Esophagus squamous epithelium (tissue), 5 donors: ENCODE measurements at regions not wholly inside any gene's neighbourhood (a gene's known extent, or its start where the extent isn't known, plus 50 kb on each side); places are given as distances from the start of the nearest gene placed in this dataset.

Experiments
- DNase-seq: peaks from one replicate; lab custom pipeline; 2025; lab: John Stamatoyannopoulos, UW
- H3K27ac ChIP-seq, 4 donors: fragments of 200-600 bp; sonication (generic); one replicate each; pipeline ENCODE4 v1.5.1; 2016 to 2019; ENCODE audit warnings: mild to moderate bottlenecking in 1 of 4
- H3K27me3 ChIP-seq, 4 donors: fragments of 200-600 bp; sonication (generic); 1 replicate in 3 of 4; 2 replicates in 1 of 4; pipeline versions ENCODE4 v1.5.1 to v1.6.0; 2017 to 2021; ENCODE audit warnings: antibody characterized with exemption in 1 of 4
- H3K36me3 ChIP-seq, 3 donors: fragments of 200-600 bp; sonication (generic); one replicate each; pipeline ENCODE4 v1.5.1; 2016 to 2019
- H3K4me1 ChIP-seq, 3 donors: fragments of 200-600 bp; sonication (generic); one replicate each; pipeline ENCODE4 v1.5.1; 2017 to 2019
- H3K4me3 ChIP-seq, 4 donors: fragments of 200-600 bp; sonication (generic); 1 replicate in 3 of 4; 2 replicates in 1 of 4; pipeline ENCODE4 v1.5.1; 2016 to 2019; ENCODE audit warnings: mild to moderate bottlenecking in 2 of 4, moderate library complexity in 1 of 4
- H3K9me3 ChIP-seq, 3 donors: fragments of 200-600 bp; sonication (generic); one replicate each; pipeline ENCODE4 v1.5.1; 2016 to 2019
- CTCF ChIP-seq, 6 experiments: fragments of 450-650 bp in 4 of 6; fragments of 200-600 bp in 2 of 6; sonication (generic) in 2 of 6; IDR thresholded peaks; one replicate each; pipeline ENCODE4 v1.5.1; 2016 to 2019; ENCODE audit warnings: antibody characterized with exemption in 6 of 6, mild to moderate bottlenecking in 4 of 6, moderate library complexity in 4 of 6
- POLR2A ChIP-seq, 4 donors: fragments of 450-650 bp; IDR thresholded peaks; one replicate each; pipeline ENCODE4 v1.6.1; 2017; ENCODE audit warnings: antibody characterized with exemption in 4 of 4, mild to moderate bottlenecking in 4 of 4, moderate library complexity in 3 of 4
- WGBS, 2 donors: methylation state at CpG; one replicate each; pipeline ENCODE4 v1.1.5; 2018; 5-methylcytosine and 5-hydroxymethylcytosine counted together
- intact Hi-C: fragments of 100-400 bp; cut with DNase I; formaldehyde crosslinking; loops from one replicate; pipeline ENCODE4 v1.15.0; 2022
- donor health status: DM: yes; HTN: yes; CAD: no.

- Histone ChIP-seq H3K4me1 (no peaks in the 10 kb centered on the region), H3K4me3 (no peak overlapping the region), H3K27me3 (no peaks in the 10 kb centered on the region), H3K36me3 (no peaks in the 10 kb centered on the region), H3K27ac (no peak overlapping the region), H3K9me3 (no peaks in the 10 kb centered on the region)
- no peak for DNase-seq
- intact Hi-C loops: no loop called here
- WGBS, 2 donors: 66 to 67% methylated on average over 4 of the region's 4 CpGs
- no peak for TF ChIP-seq CTCF (IDR thresholded peaks at IDR 0.05)
- TF ChIP-seq POLR2A (IDR thresholded peaks at IDR 0.05): no peak
Observed at GRCh38 chr16:79728048-79728922, 127.7 kb upstream of the MAF start.

- no peaks in the 10 kb centered on the region for H3K9me3 ChIP-seq
- no peaks in the 10 kb centered on the region for H3K4me1 ChIP-seq
- no peaks in the 10 kb centered on the region for H3K27me3 ChIP-seq
- no peak overlapping the region for H3K27ac ChIP-seq
- intact Hi-C loops: no loop called here
- no peak for DNase-seq
- no peak for TF ChIP-seq POLR2A (IDR thresholded peaks at IDR 0.05)
- TF ChIP-seq CTCF (IDR thresholded peaks at IDR 0.05): no peak
- H3K4me3 ChIP-seq: no peak overlapping the region
- no peaks in the 10 kb centered on the region for H3K36me3 ChIP-seq
Observed at GRCh38 chr16:79726902-79727301, 126.4 kb upstream of the MAF start.

DNA sequence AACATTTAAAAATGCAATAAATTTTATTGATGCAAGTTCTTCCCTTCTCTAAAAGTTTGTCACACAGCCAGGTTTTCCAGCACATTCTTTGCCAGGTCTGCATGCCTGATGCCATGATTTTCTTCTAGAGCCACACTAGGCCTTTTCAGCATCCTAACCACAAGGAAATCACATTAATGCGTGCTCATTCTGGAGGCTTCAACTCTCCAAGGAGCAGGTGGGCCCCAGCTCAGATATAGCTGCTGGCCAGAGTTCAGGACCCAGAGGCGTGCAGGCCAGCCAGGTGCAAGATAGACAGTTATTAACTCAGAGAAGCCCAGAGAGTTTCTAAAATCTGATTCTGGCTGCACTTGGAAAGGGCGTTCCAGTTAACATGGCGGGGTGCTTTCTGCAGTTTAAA, 124.5 kb upstream of the MAF start:
- TF ChIP-seq CTCF (IDR thresholded peaks at IDR 0.05): no peak
- no peak for TF ChIP-seq POLR2A (IDR thresholded peaks at IDR 0.05)
- H3K4me3 ChIP-seq: no peak overlapping the region
- H3K27me3 ChIP-seq: no peaks in the 10 kb centered on the region
- H3K27ac ChIP-seq: no peak overlapping the region
- WGBS, 2 donors: 88 to 100% methylated on average over 2 to 4 of the region's 4 CpGs
- intact Hi-C loops: no loop called here
- peaks cover 0 to 4% (median 0%) of the 10 kb centered on the region in 3 donors for H3K4me1 ChIP-seq
- DNase-seq: no peak
- no peaks in the 10 kb centered on the region for H3K9me3 ChIP-seq
- H3K36me3 ChIP-seq: no peaks in the 10 kb centered on the region

GRCh38 chr16:79723583-79724168, 123.1 kb upstream of the MAF start:
- Histone ChIP-seq H3K9me3 (no peaks in the 10 kb centered on the region), H3K27ac (no peak overlapping the region), H3K27me3 (no peaks in the 10 kb centered on the region), H3K36me3 (no peaks in the 10 kb centered on the region), H3K4me1 (peaks cover 0 to 4% (median 0%) of the 10 kb centered on the region in 3 donors), H3K4me3 (no peak overlapping the region)
- intact Hi-C loops: no loop called here
- WGBS, 2 donors: 97 to 100% methylated on average over 4 to 6 of the region's 8 CpGs
- DNase-seq: no peak
- TF ChIP-seq CTCF (IDR thresholded peaks at IDR 0.05): no peak
- no peak for TF ChIP-seq POLR2A (IDR thresholded peaks at IDR 0.05)

GRCh38 chr16:79721270-79721669, 120.7 kb upstream of the MAF start:
- no peak for DNase-seq

More at GRCh38 chr16:79721270-79721669, 120.7 kb upstream of the MAF start:
- Histone ChIP-seq H3K9me3 (no peaks in the 10 kb centered on the region), H3K4me1 (peaks cover 0 to 11% (median 0%) of the 10 kb centered on the region in 3 donors), H3K36me3 (no peaks in the 10 kb centered on the region), H3K4me3 (no peak overlapping the region), H3K27me3 (no peaks in the 10 kb centered on the region), H3K27ac (no peak overlapping the region)
- intact Hi-C loops: no loop called here
- WGBS, 2 donors: 57 to 61% methylated on average over 6 of the region's 6 CpGs
- no peak for TF ChIP-seq CTCF (IDR thresholded peaks at IDR 0.05)
- TF ChIP-seq POLR2A (IDR thresholded peaks at IDR 0.05): no peak
